HEK293T (cell line): ENCODE measurements at regions not wholly inside any gene's neighbourhood (a gene's known extent, or its start where the extent isn't known, plus 50 kb on each side); places are given as distances from the start of the nearest gene placed in this dataset.
"Not testable (repeated sequence)": the region's sequence is repeated elsewhere in the genome, so short reads cannot be mapped to it uniquely, and the experiment has no call there.

ENCODE experiments used
- CTCF ChIA-PET: fragments of 350-600 bp; formaldehyde crosslinking; extraction: SDS; loops from one replicate; lab custom pipeline; 2021; ENCODE audit warnings: antibody characterized with exemption, inconsistent platforms; lab: Yijun Ruan, JAX
- POLR2A ChIA-PET: fragments of 350-600 bp; formaldehyde crosslinking; extraction: SDS; loops from one replicate; lab custom pipeline; 2020; ENCODE audit warnings: antibody characterized with exemption, inconsistent platforms; lab: Yijun Ruan, JAX
- DNase-seq: peaks from one replicate; pipeline ENCODE4 v3.0.0; 2012; ENCODE audit warnings: mixed read lengths; ENCODE audit errors: extremely low spot score
- ARNT ChIP-seq: fragments of 450-650 bp; IDR thresholded peaks from 2 replicates; pipeline ENCODE4 v1.6.1; 2017; ENCODE audit warnings: mild to moderate bottlenecking
- BHLHE40 ChIP-seq: fragments of 450-650 bp; IDR thresholded peaks from 2 replicates; pipeline ENCODE4 v1.6.1; 2016; ENCODE audit warnings: mild to moderate bottlenecking, moderate library complexity, borderline replicate concordance
- CTBP1 ChIP-seq: fragments of 450-650 bp; IDR thresholded peaks from 2 replicates; pipeline ENCODE4 v1.6.1; 2016; ENCODE audit warnings: borderline replicate concordance
- ELF4 ChIP-seq: fragments of 450-650 bp; IDR thresholded peaks from 2 replicates; pipeline ENCODE4 v1.6.1; 2017; ENCODE audit warnings: antibody characterized with exemption
- FOXA1 ChIP-seq: fragments of 450-650 bp; IDR thresholded peaks from 2 replicates; pipeline ENCODE4 v1.6.1; 2016; ENCODE audit warnings: mild to moderate bottlenecking
- FOXK2 ChIP-seq: fragments of 450-650 bp; IDR thresholded peaks from 2 replicates; pipeline ENCODE4 v1.6.1; 2016; ENCODE audit warnings: mild to moderate bottlenecking
- FOXM1 ChIP-seq: fragments of 450-650 bp; IDR thresholded peaks from 2 replicates; pipeline ENCODE4 v1.6.1; 2017; ENCODE audit warnings: mild to moderate bottlenecking, borderline replicate concordance
- HDGF ChIP-seq: fragments of 450-650 bp; IDR thresholded peaks from 2 replicates; pipeline ENCODE4 v1.6.1; 2017; ENCODE audit warnings: antibody characterized with exemption, borderline replicate concordance
- L3MBTL2 ChIP-seq: fragments of 450-650 bp; conservative IDR thresholded peaks from 2 replicates; pipeline ENCODE4 v1.6.1; 2016; ENCODE audit warnings: mild to moderate bottlenecking
- LEF1 ChIP-seq: fragments of 450-650 bp; IDR thresholded peaks from 2 replicates; pipeline ENCODE4 v1.6.1; 2017; ENCODE audit warnings: mild to moderate bottlenecking, borderline replicate concordance
- NFRKB ChIP-seq: fragments of 450-650 bp; IDR thresholded peaks from 2 replicates; pipeline ENCODE4 v1.6.1; 2016; ENCODE audit warnings: mild to moderate bottlenecking, moderate library complexity
- SP1 ChIP-seq: fragments of 450-650 bp; IDR thresholded peaks from 2 replicates; pipeline ENCODE4 v1.6.1; 2017
- SUZ12 ChIP-seq: fragments of 450-650 bp; IDR thresholded peaks from 2 replicates; pipeline ENCODE4 v1.6.1; 2016; ENCODE audit warnings: mild to moderate bottlenecking
- TARDBP ChIP-seq: fragments of 450-650 bp; IDR thresholded peaks from 2 replicates; pipeline ENCODE4 v1.6.1; 2016
- ZNF384 ChIP-seq: fragments of 450-650 bp; IDR thresholded peaks from 2 replicates; pipeline ENCODE4 v1.6.1; 2016
- TF ChIP-seq, protein P1 (sequence below): fragments of 450-650 bp; IDR thresholded peaks from 2 replicates; pipeline ENCODE4 v1.6.1; 2016

DNA sequence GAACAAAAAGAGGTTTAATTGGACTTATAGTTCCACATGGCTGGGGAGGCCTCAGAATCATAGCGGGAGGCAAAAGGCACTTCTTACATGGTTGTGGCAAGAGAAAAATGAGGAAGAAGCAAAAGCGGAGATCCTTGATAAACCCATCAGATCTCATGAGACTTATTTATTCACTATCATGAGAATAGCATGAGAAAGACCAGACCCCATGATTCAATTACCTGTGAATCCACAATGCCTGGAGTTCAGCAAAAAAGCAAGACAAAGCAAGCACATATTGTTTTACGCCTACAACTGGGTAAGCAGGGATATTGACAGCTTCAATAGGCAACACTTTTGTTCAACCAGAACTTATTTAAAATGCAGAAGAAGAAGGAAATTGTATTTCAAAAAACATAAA is 218.2 kb downstream of the RPL10L start:
- POLR2A ChIA-PET: no interaction called here
- CTCF ChIA-PET: no interaction called here
- no peak for TF ChIP-seq L3MBTL2
- TF ChIP-seq FOXM1: no peak
- TF ChIP-seq HDGF: no peak
- no peak for TF ChIP-seq NFRKB
- TF ChIP-seq, protein P1, sequence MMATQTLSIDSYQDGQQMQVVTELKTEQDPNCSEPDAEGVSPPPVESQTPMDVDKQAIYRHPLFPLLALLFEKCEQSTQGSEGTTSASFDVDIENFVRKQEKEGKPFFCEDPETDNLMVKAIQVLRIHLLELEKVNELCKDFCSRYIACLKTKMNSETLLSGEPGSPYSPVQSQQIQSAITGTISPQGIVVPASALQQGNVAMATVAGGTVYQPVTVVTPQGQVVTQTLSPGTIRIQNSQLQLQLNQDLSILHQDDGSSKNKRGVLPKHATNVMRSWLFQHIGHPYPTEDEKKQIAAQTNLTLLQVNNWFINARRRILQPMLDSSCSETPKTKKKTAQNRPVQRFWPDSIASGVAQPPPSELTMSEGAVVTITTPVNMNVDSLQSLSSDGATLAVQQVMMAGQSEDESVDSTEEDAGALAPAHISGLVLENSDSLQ: no peak
- no peak for TF ChIP-seq FOXK2
- no peak for TF ChIP-seq LEF1
- no peak for TF ChIP-seq CTBP1
- no peak for TF ChIP-seq ARNT
- TF ChIP-seq TARDBP: no peak
- TF ChIP-seq SP1: no peak
- TF ChIP-seq FOXA1: no peak
- TF ChIP-seq BHLHE40: no peak
- TF ChIP-seq SUZ12: no peak
- no peak for TF ChIP-seq ZNF384
- no peak for TF ChIP-seq ELF4
- DNase-seq: no peak

DNA sequence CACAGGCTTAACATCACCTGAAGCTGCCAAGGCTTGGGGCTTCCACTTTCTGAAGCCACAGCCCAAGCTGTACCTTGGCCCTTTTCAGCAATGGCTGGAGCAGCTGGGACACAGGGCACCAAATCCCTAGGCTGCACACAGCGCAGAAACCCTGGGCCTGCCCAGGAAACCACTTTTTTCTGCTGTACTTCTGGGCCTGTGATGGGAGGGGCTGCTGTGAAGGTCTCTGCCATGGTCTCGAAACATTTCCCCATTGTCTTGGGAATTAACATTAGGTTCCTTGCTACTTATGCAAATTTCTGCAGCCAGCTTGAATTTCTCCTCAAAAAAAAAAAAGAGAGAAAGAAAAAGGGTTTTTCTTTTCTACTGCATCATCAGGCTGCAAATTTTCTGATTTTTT is 219.1 kb downstream of the RPL10L start:
- no peak for DNase-seq
- POLR2A ChIA-PET: no interaction called here
- CTCF ChIA-PET: no interaction called here
- TF ChIP-seq BHLHE40 (no peak), SP1 (no peak), TARDBP (no peak), ZNF384 (no peak), FOXA1 (no peak), SUZ12 (no peak), L3MBTL2 (no peak), LEF1 (no peak), ELF4 (no peak), CTBP1 (no peak), NFRKB (no peak), HDGF (no peak), FOXK2 (no peak), FOXM1 (no peak), ARNT (no peak)
- TF ChIP-seq, protein P1: no peak

DNA sequence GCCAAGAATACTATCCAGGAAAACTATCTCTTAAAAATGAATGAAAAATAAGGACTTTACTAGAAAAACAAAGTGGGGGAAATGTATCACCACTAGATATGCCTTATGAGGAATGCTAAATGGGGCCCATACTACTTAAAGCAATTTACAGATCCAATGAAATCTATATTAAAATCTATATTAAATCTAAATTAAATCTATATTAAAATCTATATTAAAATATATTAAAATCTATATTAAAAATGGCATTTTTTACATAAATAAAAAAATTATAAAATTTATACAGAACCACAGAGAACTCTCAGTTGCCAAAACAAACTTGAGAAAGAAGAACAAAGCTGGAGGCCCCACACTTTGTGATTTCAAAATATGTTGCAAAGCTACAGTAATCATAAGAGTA is 234.5 kb downstream of the RPL10L start:
- TF ChIP-seq FOXA1 (no peak), ARNT (no peak)
- ChIA-PET POLR2A (no interaction called here), CTCF (no interaction called here)
- DNase-seq: no peak

DNA sequence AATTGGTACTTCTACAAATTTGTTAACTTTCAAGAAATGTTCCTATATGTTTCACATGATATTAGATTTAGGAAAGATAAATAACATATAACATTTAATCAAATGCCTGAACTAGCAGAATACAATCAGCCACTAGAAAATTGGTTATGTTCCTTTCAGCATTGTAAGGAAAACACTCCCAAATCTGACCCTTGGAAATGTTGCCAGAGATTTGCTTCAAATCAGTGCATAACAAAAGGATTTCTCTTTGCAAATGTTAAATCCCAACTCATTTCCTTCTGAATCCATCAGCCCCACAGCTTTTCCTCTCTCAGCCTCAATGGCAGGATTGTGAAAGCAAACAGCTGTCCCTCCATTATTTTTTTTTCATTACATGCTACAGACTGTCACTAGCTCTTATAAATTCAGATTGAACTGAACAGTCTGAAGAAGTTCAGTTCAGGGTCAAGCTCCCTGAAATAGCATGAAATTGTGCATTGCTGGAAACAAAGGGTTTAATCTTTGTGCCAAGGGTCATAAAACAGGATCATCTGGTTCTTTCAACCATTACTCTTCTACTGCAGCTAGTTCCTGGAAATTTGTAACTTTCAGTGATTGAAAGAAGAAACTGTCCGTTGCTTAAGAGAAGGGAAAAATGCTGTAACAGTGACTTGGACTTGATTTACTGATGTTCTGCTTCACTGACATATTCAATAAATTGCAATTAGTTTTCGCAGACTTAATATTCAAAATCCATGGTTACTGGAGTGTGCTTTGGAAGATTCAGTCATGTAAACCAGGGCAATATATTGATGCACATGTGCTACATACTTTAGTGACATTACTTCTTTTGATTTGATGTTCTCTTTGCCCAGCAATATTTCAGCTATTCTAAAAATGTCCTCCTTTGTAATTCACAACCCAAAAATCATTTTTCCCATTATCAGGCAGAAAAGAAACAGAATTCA is 246.4 kb downstream of the RPL10L start:
- CTCF ChIA-PET: no interaction called here
- no peak for DNase-seq
- no peak for TF ChIP-seq FOXM1
- TF ChIP-seq SP1: no peak
- TF ChIP-seq NFRKB: no peak
- TF ChIP-seq CTBP1: no peak
- TF ChIP-seq TARDBP: no peak
- no peak for TF ChIP-seq FOXA1
- no peak for TF ChIP-seq BHLHE40
- no peak for TF ChIP-seq ZNF384
- TF ChIP-seq ELF4: no peak
- TF ChIP-seq SUZ12: no peak
- TF ChIP-seq, protein P1: no peak
- POLR2A ChIA-PET: no interaction called here

DNA sequence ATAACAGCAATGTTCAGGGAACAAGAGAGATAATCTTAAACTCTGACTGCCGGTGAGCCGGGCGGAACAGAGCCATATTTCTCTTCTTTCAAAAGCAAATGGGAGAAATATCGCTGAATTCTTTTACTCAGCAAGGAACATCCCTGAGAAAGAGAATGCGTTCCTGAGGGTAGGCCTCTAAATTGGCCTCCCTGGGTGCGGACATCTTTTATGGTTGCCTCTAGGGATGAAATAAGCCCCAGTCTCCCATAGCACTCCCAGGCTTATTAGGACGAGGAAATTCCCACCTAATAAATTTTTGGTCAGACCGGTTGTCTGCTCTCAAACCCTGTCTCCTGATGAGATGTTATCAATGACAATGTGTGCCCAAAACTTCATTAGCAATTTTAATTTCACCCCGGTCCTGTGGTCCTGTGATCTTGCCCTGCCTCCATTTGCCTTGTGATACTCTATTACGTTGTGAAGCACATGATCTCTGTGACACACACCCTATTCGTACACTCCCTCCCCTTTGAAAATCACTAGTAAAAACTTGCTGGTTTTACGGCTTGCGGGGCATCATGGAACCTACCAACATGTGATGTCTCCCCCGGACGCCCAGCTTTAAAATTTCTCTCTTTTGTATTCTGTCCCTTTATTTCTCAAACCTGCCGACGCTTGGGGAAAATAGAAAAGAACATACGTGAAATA is 249.4 kb downstream of the RPL10L start:
- CTCF ChIA-PET, DNase-seq, POLR2A ChIA-PET: not testable (repeated sequence)

DNA sequence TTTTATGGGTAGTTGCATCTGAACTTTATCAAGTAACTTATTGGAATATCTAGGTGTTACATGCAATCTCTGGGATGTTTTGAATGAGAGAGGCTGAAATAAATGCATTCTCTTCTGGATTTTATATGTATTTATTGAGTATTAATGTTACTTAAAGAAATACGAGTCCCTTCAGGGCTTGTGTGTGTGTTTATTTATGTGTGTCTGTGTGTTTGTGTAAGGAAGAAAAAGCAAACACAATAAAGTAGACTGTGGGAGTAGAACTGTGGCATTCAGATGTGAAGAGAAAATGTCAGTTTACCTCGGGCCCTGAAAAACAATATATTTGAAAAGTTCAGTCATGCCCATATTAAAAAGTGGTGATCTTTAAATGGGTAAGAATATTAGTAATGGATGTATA is 250.5 kb downstream of the RPL10L start:
- CTCF ChIA-PET: no interaction called here
- POLR2A ChIA-PET: no interaction called here
- TF ChIP-seq CTBP1 (no peak), FOXM1 (no peak), ELF4 (no peak), TARDBP (no peak), NFRKB (no peak), L3MBTL2 (no peak), SUZ12 (no peak)
- TF ChIP-seq, protein P1: no peak
- no peak for DNase-seq
